GM12874 (cell line): ENCODE measurements at regions not wholly inside any gene's neighbourhood (a gene's known extent, or its start where the extent isn't known, plus 50 kb on each side); places are given as distances from the start of the nearest gene placed in this dataset.

Source experiments
- TF ChIP-seq, protein P1 (sequence below): IDR thresholded peaks from 2 replicates; pipeline ENCODE4 v1.5.1; 2011; ENCODE audit warnings: low read depth, mild to moderate bottlenecking, control low read depth, low read length, moderate library complexity; ENCODE audit not compliant: insufficient read depth

DNA sequence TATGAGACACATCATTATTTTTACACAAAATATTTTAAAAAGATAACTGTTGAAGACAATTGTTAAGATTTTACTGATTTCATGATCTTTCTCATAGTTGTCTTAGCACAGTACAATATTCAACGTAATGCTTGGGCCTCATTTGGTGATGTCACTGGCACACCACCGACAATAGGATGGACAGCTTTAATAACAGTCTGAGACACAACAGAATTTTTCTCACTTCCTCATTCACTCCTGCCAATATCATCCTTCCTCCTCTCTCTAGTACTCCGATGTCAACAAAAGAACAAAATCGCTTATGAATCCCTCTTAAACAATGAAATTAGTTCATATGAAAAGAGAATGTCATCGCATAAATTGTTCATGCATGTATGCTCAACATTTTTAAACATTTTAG, 461.9 kb upstream of the CDH7 start:
- TF ChIP-seq, protein P1, sequence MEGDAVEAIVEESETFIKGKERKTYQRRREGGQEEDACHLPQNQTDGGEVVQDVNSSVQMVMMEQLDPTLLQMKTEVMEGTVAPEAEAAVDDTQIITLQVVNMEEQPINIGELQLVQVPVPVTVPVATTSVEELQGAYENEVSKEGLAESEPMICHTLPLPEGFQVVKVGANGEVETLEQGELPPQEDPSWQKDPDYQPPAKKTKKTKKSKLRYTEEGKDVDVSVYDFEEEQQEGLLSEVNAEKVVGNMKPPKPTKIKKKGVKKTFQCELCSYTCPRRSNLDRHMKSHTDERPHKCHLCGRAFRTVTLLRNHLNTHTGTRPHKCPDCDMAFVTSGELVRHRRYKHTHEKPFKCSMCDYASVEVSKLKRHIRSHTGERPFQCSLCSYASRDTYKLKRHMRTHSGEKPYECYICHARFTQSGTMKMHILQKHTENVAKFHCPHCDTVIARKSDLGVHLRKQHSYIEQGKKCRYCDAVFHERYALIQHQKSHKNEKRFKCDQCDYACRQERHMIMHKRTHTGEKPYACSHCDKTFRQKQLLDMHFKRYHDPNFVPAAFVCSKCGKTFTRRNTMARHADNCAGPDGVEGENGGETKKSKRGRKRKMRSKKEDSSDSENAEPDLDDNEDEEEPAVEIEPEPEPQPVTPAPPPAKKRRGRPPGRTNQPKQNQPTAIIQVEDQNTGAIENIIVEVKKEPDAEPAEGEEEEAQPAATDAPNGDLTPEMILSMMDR = no peak

DNA sequence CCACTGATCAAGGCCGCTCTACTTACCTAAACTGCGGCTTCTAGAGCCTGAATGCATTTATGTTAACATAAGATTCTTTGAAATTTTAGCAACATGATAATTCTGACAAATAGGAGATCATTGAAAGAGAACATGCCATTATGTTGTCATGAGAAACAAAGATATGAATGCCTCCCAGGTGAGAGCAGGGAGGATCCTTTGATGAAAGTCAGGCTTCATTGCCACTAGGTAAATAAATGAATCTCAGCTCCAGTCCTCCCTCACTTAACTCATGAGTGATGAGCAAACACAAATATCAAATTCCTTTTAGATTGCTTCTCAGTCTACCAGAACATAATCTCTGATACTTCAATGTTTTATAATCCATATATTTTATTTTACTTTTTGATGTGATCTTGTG, 463.2 kb upstream of the CDH7 start:
- TF ChIP-seq, protein P1 = no peak

DNA sequence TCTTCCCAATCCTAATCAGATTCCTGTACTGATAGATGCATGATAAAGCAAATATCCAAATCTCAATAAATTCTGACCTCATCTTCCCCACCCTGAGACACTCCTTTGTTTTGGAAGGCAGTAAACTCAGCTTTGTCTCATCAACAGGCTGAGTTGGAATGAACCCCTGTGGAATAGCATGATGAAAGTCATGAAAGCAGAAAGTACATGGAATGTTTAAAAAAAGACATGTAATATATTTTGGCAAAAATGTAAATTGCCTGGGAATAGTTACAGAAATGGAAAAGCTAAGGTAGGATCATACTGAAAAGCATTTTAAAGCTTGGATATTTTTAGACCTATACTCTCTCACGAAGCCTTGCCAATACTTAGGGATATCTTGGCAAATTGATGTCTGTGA, 468.7 kb upstream of the CDH7 start:
- TF ChIP-seq, protein P1 = no peak

DNA sequence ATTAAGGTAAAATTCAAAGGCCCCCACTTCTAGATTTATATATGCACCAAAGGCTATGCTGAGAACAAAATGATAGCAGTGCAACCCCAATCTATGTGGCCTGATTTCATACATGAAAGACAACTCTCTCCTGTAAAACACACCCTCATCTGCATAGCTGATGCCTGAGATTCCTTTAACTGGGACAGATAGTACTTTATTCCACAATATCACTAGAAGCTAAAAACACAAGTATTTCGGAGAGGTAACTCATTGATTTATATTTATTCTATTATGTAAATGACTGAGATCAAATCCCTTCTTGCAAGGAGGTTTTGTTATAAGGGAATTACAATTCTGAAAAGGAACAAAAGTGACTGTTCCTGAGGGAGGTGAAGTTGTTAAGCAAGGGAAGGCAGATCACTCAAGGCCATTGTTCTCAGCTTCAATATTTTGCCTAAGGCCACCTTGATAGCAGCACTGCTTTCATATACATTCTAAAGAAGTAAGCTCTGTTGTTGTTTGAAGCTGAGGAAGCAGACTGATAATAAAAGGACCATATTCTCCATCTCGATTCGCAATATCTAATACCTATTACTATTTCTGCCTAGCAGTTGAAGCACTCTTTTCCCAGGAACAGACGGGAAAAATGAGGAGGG, 471.0 kb upstream of the CDH7 start:
- TF ChIP-seq, protein P1 = no peak

DNA sequence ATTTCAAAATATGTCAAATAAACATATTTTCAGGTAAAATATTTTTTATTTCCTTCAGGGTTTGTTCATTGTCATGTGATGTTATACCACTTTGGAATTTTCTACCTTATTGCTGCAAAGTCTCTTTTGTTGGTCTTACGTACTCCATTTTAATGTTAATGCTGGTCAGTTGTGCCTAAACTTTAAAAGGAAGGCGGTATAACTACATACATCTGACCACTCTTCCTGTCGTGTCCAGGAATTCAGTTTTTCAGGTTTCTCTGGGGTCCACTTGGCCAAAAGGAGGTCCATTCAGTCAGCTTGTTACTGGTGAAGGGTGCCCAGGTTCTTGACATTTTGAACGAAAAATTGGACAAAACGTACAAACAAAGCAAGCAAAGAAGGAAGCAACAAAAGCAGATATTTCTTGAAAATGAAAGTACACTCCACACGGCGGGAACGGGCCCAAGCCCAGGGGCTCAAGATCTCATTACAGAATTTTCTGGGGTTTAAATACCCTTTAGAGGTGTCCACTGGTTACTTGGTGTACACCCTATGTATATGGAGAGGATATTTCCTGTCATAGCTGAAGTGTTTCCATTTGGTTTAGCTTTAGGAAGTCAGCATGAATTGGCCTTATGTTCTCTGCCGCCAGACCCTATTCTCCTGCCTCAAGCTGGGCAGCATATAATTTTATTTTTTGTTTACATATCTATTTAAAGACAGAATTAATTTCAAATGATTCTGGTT, 471.7 kb upstream of the CDH7 start:
- TF ChIP-seq, protein P1 = no peak

DNA sequence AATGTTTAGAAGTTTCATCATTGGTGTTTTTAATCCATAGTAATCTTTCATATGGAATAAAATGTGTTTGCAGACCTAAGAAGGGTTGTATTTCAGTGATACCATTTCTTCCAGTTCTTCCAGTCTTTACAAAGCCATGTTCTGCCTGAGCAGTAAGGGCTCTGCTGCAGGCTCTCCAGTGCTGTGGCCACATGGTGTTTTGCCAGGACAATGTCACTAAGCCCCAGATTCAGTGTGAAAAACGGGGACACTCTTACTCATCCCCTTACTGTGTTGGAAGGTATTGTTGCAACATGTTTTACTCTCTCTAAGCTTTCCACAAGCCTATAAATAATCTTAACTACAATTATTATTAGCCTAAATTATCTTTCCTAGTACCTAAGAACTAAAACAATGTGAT, 481.4 kb upstream of the CDH7 start:
- TF ChIP-seq, protein P1 = no peak

DNA sequence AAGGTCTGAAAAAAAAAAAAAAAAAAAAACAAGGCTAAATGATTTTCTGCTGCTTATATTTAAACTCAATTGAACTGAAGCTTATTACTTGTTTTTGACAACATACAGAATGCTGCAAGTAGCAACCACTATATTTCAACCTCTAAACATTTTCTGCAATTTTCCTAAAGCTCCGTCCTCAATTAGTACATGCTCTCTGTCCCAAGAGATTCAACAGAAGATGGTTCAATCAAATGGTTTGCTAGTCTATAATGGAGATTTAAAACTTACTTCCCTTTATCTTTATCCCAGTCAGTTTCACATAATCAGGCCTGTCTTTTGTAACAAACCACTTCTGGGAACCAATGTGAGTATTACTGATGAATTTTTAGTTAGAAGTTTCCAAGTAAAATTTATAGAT, 485.1 kb upstream of the CDH7 start:
- TF ChIP-seq, protein P1 = no peak
